ENCODE measurements at regions not wholly inside any gene's neighbourhood (a gene's known extent, or its start where the extent isn't known, plus 50 kb on each side); places are given as distances from the start of the nearest gene placed in this dataset.

- TF ChIP-seq EP300 (IDR thresholded peaks at IDR 0.05) = no peak
- TF ChIP-seq, protein P1, sequence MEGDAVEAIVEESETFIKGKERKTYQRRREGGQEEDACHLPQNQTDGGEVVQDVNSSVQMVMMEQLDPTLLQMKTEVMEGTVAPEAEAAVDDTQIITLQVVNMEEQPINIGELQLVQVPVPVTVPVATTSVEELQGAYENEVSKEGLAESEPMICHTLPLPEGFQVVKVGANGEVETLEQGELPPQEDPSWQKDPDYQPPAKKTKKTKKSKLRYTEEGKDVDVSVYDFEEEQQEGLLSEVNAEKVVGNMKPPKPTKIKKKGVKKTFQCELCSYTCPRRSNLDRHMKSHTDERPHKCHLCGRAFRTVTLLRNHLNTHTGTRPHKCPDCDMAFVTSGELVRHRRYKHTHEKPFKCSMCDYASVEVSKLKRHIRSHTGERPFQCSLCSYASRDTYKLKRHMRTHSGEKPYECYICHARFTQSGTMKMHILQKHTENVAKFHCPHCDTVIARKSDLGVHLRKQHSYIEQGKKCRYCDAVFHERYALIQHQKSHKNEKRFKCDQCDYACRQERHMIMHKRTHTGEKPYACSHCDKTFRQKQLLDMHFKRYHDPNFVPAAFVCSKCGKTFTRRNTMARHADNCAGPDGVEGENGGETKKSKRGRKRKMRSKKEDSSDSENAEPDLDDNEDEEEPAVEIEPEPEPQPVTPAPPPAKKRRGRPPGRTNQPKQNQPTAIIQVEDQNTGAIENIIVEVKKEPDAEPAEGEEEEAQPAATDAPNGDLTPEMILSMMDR (IDR thresholded peaks at IDR 0.05) = no peak
Measured at GRCh38 chr5:2199697-2200096, 317.0 kb upstream of the IRX4 start.

Data from ovary (tissue), 3 donors.